ENCODE measurements at regions not wholly inside any gene's neighbourhood (a gene's known extent, or its start where the extent isn't known, plus 50 kb on each side); places are given as distances from the start of the nearest gene placed in this dataset.
A peak's percentile ranks its signal among the peaks of the same experiment; 100 is the strongest.

DNA sequence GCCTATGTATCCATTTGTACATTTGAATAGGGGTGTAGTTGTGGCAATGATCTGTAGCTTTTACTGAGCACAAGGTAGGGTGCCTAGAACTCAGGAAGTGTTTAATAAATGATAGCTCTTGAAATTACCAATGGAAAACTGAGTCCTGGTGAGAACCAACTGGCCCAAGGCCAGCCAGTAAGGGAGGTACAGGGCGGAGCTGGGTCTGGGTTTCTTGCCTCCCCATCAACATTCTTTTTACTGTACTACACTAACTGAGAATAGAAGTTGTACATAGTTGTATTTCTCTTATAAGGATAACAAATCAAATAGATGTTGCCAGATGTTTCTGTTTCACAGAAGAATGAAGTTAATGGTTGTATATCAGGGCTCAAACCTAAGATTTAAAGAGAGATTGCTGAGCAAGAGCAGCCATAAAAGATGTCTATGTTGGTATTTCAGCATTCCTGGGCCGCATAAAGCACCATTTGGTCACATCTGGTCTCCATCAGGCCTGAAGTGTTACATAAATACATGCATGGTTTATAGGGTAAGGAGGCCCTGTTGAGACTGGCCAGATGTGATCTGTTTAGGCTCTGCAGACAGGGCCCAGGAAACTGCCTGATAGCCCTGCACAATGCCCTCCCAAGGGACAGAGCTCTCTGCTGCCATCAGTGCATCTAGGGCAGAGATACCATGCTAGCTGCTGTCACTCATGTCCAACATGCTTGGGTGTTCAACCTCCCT, 210.5 kb downstream of the NXNL2 start:
- H2AFZ ChIP-seq (replicated peaks; ENCODE audit: low read length, poor library complexity) = peak overlapping the region; percentile 60
- ChIA-PET CTCF (interaction anchor here (0.5 to 1.4 kb wide), 3 partner anchors 9 to 243 kb away, joined by 3 read pairs; no protein-coding TSS in a partner anchor), POLR2A (ENCODE audit: unreplicated experiment) (no interaction called here)
- peak overlapping the region; percentile 68 for H3K23ac ChIP-seq (ENCODE audit: low read depth, low read length)
- H2BK15ac ChIP-seq (ENCODE audit: low read depth, low read length) = peak overlapping the region; percentile 61; the same call in 2 of the 3 replicates
- no peaks in the 10 kb centered on the region for H3K27me3 ChIP-seq (ENCODE audit: control insufficient read depth, insufficient read depth, low read length)
- peak overlapping the region; percentile 93 for H3K18ac ChIP-seq (ENCODE audit: low read depth, low read length)
- H3K4ac ChIP-seq (ENCODE audit: low read depth, low read length) = peak overlapping the region; percentile 87
- peak overlapping the region; percentile 89 for H2BK5ac ChIP-seq (ENCODE audit: low read depth, low read length, poor library complexity, severe bottlenecking)
- H2AK9ac ChIP-seq (replicated peaks; ENCODE audit: low read depth, low read length, poor library complexity) = peak overlapping the region; percentile 37
- peaks cover 2% of the 10 kb centered on the region; the same call in 1 of the 2 replicates for H3K9me3 ChIP-seq (ENCODE audit: control insufficient read depth, insufficient read depth, low read length)
- in situ Hi-C loops (cut with MboI; ENCODE audit: low sequenced_read_pairs) (no loop called here), dilution Hi-C loops (cut with HindIII; ENCODE audit: low sequenced_read_pairs, unreplicated experiment) (no loop called here), intact Hi-C loops (cut with micrococcal nuclease) (loop anchor here (1.0 to 10.0 kb wide), 8 partner anchors 21 to 569 kb away; partner anchors contain the start of genes CKS2, SECISBP2 and SHC3)
- peak overlapping the region; percentile 91 for H2BK20ac ChIP-seq (ENCODE audit: low read depth, low read length)
- H4K91ac ChIP-seq (ENCODE audit: insufficient read depth, low read depth, low read length) = peak overlapping the region; percentile 78
- 20% methylated on average over 1 of the region's 2 CpGs; no CpG with 5 or more reads in 1 of the 2 experiments for WGBS, 2 experiments (ENCODE audit: extremely low coverage in 2 of 2, insufficient read length in 1 of 2)
- H3K9me1 ChIP-seq (ENCODE audit: insufficient read depth, low read length) = peaks cover 27% of the 10 kb centered on the region
- H2BK120ac ChIP-seq (ENCODE audit: low read depth, low read length) = peak overlapping the region; percentile 87
- peak overlapping the region; percentile 48; the same call in 1 of the 2 replicates for H3K56ac ChIP-seq (ENCODE audit: extremely low read depth, insufficient read depth, low read length)
- H3K4me2 ChIP-seq (ENCODE audit: low read depth, low read length) = peak overlapping the region; percentile 18
- H4K8ac ChIP-seq (ENCODE audit: low read depth in 2 of 2, low read length in 2 of 2) = peak overlapping the region in 1 of 2 experiments; percentile 74; a peak in 2 of 4 replicates
- peak overlapping the region; percentile 70 for H3K14ac ChIP-seq (replicated peaks; ENCODE audit: low read depth, low read length)
- BruUV-seq (replicated peaks) = no TSS peak
- 0 out of 2 replicates have a peak, but pooled peaks cover 3% of the 10 kb centered on the region for H4K20me1 ChIP-seq (ENCODE audit: insufficient read depth, low read length)
- H3K79me1 ChIP-seq (ENCODE audit: low read depth in 1 of 2, low read length in 2 of 2) = no peaks in the 10 kb centered on the region
- peak overlapping the region; percentile 64 for H4K5ac ChIP-seq (ENCODE audit: low read depth, low read length)
- H3K36me3 ChIP-seq (ENCODE audit: control insufficient read depth, insufficient read depth, low read length) = no peaks in the 10 kb centered on the region
- H3K27ac ChIP-seq (ENCODE audit: insufficient read depth, low read length) = peak overlapping the region; percentile 78; the same call in 1 of the 2 replicates
- ATAC-seq (ENCODE audit: low read depth) (peak; percentile 38), DNase-seq (peak; percentile 95)
- peak overlapping the region; percentile 40; the same call in 1 of the 2 replicates for H2AK5ac ChIP-seq (ENCODE audit: low read depth, low read length)
- no peak overlapping the region; the same call in 1 of the 2 replicates for H3K9ac ChIP-seq (ENCODE audit: low read depth, low read length)
- H3K4me3 ChIP-seq (ENCODE audit: insufficient read depth, low read depth, low read length) = no peak overlapping the region
- peaks cover 40% of the 10 kb centered on the region for H3K4me1 ChIP-seq (ENCODE audit: control insufficient read depth, insufficient read depth, low read length)
- TF ChIP-seq RCOR1 (IDR thresholded peaks at IDR 0.05; ENCODE audit: insufficient replicate concordance, low read length) (no peak), CHD1 (IDR thresholded peaks at IDR 0.05; ENCODE audit: low read depth, low read length) (no peak), POLR2A (IDR thresholded peaks at IDR 0.05; ENCODE audit: low read depth, low read length) (no peak), NFE2L2 (IDR thresholded peaks at IDR 0.05; ENCODE audit: low read depth, low read length) (no peak), RFX5 (IDR thresholded peaks at IDR 0.05; ENCODE audit: low read depth, low read length) (no peak), MXI1 (IDR thresholded peaks at IDR 0.05; ENCODE audit: borderline replicate concordance, low read depth, low read length) (no peak), SMC3 (IDR thresholded peaks at IDR 0.05; ENCODE audit: low read depth, low read length) (no peak), CEBPB (IDR thresholded peaks at IDR 0.05; ENCODE audit: low read depth, low read length) (no peak), MAFK (IDR thresholded peaks at IDR 0.05; ENCODE audit: low read depth, low read length) (no peak), RAD21 (IDR thresholded peaks at IDR 0.05; ENCODE audit: low read length) (no peak), FOS (IDR thresholded peaks at IDR 0.05; ENCODE audit: low read depth, low read length) (no peak), MAZ (IDR thresholded peaks at IDR 0.05; ENCODE audit: borderline replicate concordance, low read depth, low read length) (no peak), BHLHE40 (IDR thresholded peaks at IDR 0.05; ENCODE audit: low read depth, low read length) (no peak)
- TF ChIP-seq, protein P1, sequence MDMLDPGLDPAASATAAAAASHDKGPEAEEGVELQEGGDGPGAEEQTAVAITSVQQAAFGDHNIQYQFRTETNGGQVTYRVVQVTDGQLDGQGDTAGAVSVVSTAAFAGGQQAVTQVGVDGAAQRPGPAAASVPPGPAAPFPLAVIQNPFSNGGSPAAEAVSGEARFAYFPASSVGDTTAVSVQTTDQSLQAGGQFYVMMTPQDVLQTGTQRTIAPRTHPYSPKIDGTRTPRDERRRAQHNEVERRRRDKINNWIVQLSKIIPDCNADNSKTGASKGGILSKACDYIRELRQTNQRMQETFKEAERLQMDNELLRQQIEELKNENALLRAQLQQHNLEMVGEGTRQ (IDR thresholded peaks at IDR 0.05; ENCODE audit: low read depth, low read length) = no peak
- TF ChIP-seq, protein P2, sequence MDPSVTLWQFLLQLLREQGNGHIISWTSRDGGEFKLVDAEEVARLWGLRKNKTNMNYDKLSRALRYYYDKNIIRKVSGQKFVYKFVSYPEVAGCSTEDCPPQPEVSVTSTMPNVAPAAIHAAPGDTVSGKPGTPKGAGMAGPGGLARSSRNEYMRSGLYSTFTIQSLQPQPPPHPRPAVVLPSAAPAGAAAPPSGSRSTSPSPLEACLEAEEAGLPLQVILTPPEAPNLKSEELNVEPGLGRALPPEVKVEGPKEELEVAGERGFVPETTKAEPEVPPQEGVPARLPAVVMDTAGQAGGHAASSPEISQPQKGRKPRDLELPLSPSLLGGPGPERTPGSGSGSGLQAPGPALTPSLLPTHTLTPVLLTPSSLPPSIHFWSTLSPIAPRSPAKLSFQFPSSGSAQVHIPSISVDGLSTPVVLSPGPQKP (IDR thresholded peaks at IDR 0.05; ENCODE audit: borderline replicate concordance, low read depth, low read length) = no peak

Measured in IMR-90 (cell line).